ENCODE measurements at regions not wholly inside any gene's neighbourhood (a gene's known extent, or its start where the extent isn't known, plus 50 kb on each side); places are given as distances from the start of the nearest gene placed in this dataset.

DNA sequence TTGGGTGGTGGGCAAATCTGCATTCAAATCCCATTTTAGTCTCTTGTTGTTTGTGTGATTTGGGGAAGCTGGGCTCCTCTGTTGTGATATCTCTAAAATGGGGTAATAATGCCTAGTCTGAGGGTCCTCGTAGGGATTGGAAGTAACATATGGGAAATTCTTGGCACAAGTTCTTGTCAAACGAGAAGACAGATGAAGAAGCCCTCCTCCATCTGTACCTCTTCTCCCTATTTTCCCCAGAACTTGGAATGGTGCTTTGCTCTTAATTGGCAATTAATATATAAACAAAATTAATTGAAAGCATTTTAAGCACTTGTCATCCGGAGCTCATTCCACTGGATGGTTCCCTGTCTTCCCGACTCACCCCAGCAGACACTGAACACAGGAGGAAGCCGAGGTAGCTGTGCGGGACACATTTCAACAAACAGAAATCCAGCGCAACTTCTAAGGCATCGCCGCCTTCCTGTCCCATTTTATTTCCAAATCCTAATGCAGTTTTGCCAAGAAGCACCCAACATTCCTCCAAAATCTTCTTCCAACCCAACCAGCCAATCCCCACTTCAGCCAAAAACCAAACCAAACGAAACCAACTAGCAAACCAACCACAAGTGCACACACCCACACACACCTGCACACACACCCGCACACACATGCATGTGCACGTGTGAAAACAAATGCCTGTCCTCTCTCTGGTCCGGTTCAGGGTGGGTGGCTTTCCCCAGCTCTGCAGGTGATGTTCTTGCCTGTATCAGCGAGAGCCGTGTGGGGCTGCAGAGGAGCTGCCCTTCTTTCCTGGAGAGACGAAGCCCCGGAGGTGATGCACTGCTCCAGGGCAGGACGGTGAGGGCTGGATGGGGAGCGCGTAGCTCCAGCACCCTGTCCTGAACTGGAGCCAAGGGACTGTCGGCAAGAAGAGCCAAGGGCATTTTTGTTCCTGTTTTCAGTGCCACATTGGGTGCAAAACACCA, 100.8 kb upstream of the B3GAT1 start:
- H3F3A ChIP-seq (ENCODE audit: low read depth) = no peaks in the 10 kb centered on the region
- H2AFZ ChIP-seq (ENCODE audit: low read length) = no peak overlapping the region

DNA sequence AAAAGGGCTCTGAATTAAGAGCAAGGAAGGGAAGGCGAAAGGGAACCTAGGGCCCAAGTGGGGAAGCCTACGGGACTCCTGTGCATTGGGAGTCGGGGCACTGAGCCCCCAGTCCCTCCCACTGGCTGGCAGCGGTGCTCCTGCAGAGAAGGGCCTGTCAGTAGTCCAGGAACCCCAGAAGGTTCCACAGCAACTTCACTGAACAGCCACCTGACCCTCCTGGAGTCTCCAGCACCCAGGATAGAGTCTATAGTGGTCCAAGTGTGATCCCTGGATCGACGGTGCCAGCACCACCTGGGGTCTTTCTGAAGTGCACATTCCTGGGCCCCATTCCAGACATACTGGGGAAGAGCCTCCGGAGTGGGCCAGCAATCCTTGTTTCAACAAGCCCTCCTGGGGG, 100.0 kb upstream of the B3GAT1 start:
- Histone ChIP-seq H3K9me3 (ENCODE audit: insufficient read depth, low read depth, low read length) (peaks cover 31% of the 10 kb centered on the region; the same call in 1 of the 2 replicates), H3K79me2 (ENCODE audit: insufficient read depth, low read length) (no peaks in the 10 kb centered on the region), H2AFZ (ENCODE audit: low read length) (no peak overlapping the region), H3K36me3 (ENCODE audit: insufficient read depth, low read length) (no peaks in the 10 kb centered on the region), H4K20me1 (ENCODE audit: insufficient read depth, low read length, poor library complexity, severe bottlenecking) (no peaks in the 10 kb centered on the region), H3K4me3 (ENCODE audit: low read length, poor library complexity, severe bottlenecking) (no peak overlapping the region), H3F3A (ENCODE audit: low read depth) (no peaks in the 10 kb centered on the region), H3K27me3 (ENCODE audit: insufficient read depth, low read length, poor library complexity, severe bottlenecking) (no peaks in the 10 kb centered on the region), H3K9me2 (replicated peaks; ENCODE audit: low read depth, low read length) (no peaks in the 10 kb centered on the region), H3K4me1 (ENCODE audit: insufficient read depth, low read length, poor library complexity, severe bottlenecking) (no peaks in the 10 kb centered on the region), H3K4me2 (ENCODE audit: low read depth, low read length, poor library complexity, severe bottlenecking) (no peak overlapping the region), H3K9ac (ENCODE audit: low read depth, low read length, poor library complexity, severe bottlenecking) (no peak overlapping the region)
- no peak for TF ChIP-seq CTCF (conservative IDR thresholded peaks at IDR 0.05; ENCODE audit: low read length)
- TF ChIP-seq EZH2phosphoT487 (IDR thresholded peaks at IDR 0.05; ENCODE audit: borderline replicate concordance) = no peak

More for the DNA sequence above, 100.8 kb upstream of the B3GAT1 start:
- Histone ChIP-seq H3K27me3 (ENCODE audit: insufficient read depth, low read length, poor library complexity, severe bottlenecking) (no peaks in the 10 kb centered on the region), H3K9me3 (ENCODE audit: insufficient read depth, low read depth, low read length) (peaks cover 31% of the 10 kb centered on the region; the same call in 1 of the 2 replicates), H3K9ac (ENCODE audit: low read depth, low read length, poor library complexity, severe bottlenecking) (no peak overlapping the region), H3K4me2 (ENCODE audit: low read depth, low read length, poor library complexity, severe bottlenecking) (no peak overlapping the region), H3K9me2 (replicated peaks; ENCODE audit: low read depth, low read length) (no peaks in the 10 kb centered on the region), H4K20me1 (ENCODE audit: insufficient read depth, low read length, poor library complexity, severe bottlenecking) (no peaks in the 10 kb centered on the region), H3K4me1 (ENCODE audit: insufficient read depth, low read length, poor library complexity, severe bottlenecking) (no peaks in the 10 kb centered on the region), H3K79me2 (ENCODE audit: insufficient read depth, low read length) (no peaks in the 10 kb centered on the region), H3K4me3 (ENCODE audit: low read length, poor library complexity, severe bottlenecking) (no peak overlapping the region), H3K36me3 (ENCODE audit: insufficient read depth, low read length) (no peaks in the 10 kb centered on the region)
- TF ChIP-seq CTCF (conservative IDR thresholded peaks at IDR 0.05; ENCODE audit: low read length) (no peak), EZH2phosphoT487 (IDR thresholded peaks at IDR 0.05; ENCODE audit: borderline replicate concordance) (no peak)

- no peaks in the 10 kb centered on the region for H3F3A ChIP-seq (ENCODE audit: low read depth)
- no peak overlapping the region for H3K4me3 ChIP-seq (ENCODE audit: low read length, poor library complexity, severe bottlenecking)
- H3K9me3 ChIP-seq (ENCODE audit: insufficient read depth, low read depth, low read length) = peaks cover 31% of the 10 kb centered on the region; the same call in 1 of the 2 replicates
- no peaks in the 10 kb centered on the region for H3K9me2 ChIP-seq (replicated peaks; ENCODE audit: low read depth, low read length)
- TF ChIP-seq CTCF (conservative IDR thresholded peaks at IDR 0.05; ENCODE audit: low read length) (no peak), EZH2phosphoT487 (IDR thresholded peaks at IDR 0.05; ENCODE audit: borderline replicate concordance) (no peak)
- H3K79me2 ChIP-seq (ENCODE audit: insufficient read depth, low read length) = no peaks in the 10 kb centered on the region
- H3K4me1 ChIP-seq (ENCODE audit: insufficient read depth, low read length, poor library complexity, severe bottlenecking) = no peaks in the 10 kb centered on the region
- no peaks in the 10 kb centered on the region for H3K36me3 ChIP-seq (ENCODE audit: insufficient read depth, low read length)
- no peaks in the 10 kb centered on the region for H3K27me3 ChIP-seq (ENCODE audit: insufficient read depth, low read length, poor library complexity, severe bottlenecking)
- no peaks in the 10 kb centered on the region for H4K20me1 ChIP-seq (ENCODE audit: insufficient read depth, low read length, poor library complexity, severe bottlenecking)
- no peak overlapping the region for H2AFZ ChIP-seq (ENCODE audit: low read length)
- H3K9ac ChIP-seq (ENCODE audit: low read depth, low read length, poor library complexity, severe bottlenecking) = no peak overlapping the region
- H3K4me2 ChIP-seq (ENCODE audit: low read depth, low read length, poor library complexity, severe bottlenecking) = no peak overlapping the region
Measured at GRCh38 chr11:134511255-134511654, 99.2 kb upstream of the B3GAT1 start.

Measured in Loucy (cell line).